SKM-1 (cell line): ENCODE measurements at regions not wholly inside any gene's neighbourhood (a gene's known extent, or its start where the extent isn't known, plus 50 kb on each side); places are given as distances from the start of the nearest gene placed in this dataset.
"Not testable (repeated sequence)": the region's sequence is repeated elsewhere in the genome, so short reads cannot be mapped to it uniquely, and the experiment has no call there.

Experiments
- DNase-seq: peaks from one replicate; lab custom pipeline; 2025; ENCODE audit not compliant: unreplicated experiment; lab: John Stamatoyannopoulos, UW

GRCh38 chr7:84738583-84739150 lies 448.2 kb downstream of the SEMA3D start:
- no peak for DNase-seq

- DNase-seq = no peak
These were observed 451.2 kb downstream of the SEMA3D start for GRCh38 chr7:84735677-84736076.

- no peak for DNase-seq
These were observed 451.8 kb downstream of the SEMA3D start for GRCh38 chr7:84735011-84735410.

- DNase-seq = not testable (repeated sequence)
These were observed 452.9 kb downstream of the SEMA3D start for GRCh38 chr7:84733976-84734375.

GRCh38 chr7:84730864-84731263 lies 456.0 kb downstream of the SEMA3D start:
- DNase-seq = not testable (repeated sequence)

GRCh38 chr7:84729284-84729683 lies 457.6 kb downstream of the SEMA3D start:
- no peak for DNase-seq

- no peak for DNase-seq
These were observed 464.1 kb downstream of the SEMA3D start for GRCh38 chr7:84722734-84723133.

- no peak for DNase-seq
These were observed 464.8 kb downstream of the SEMA3D start for GRCh38 chr7:84722086-84722485.

GRCh38 chr7:84720456-84721097 lies 466.3 kb downstream of the SEMA3D start:
- no peak for DNase-seq

GRCh38 chr7:84714765-84715164 lies 472.1 kb downstream of the SEMA3D start:
- DNase-seq = no peak

- DNase-seq = no peak
These were observed 474.3 kb downstream of the SEMA3D start for GRCh38 chr7:84712374-84713121.

GRCh38 chr7:84710538-84710937 lies 476.3 kb downstream of the SEMA3D start:
- not testable (repeated sequence) for DNase-seq

GRCh38 chr7:84705706-84706105 lies 481.1 kb downstream of the SEMA3D start:
- DNase-seq = no peak

GRCh38 chr7:84705079-84705478 lies 481.8 kb downstream of the SEMA3D start:
- no peak for DNase-seq

GRCh38 chr7:84704380-84704779 lies 482.5 kb downstream of the SEMA3D start:
- no peak for DNase-seq

- no peak for DNase-seq
These were observed 485.1 kb downstream of the SEMA3D start for GRCh38 chr7:84701524-84702306.

- DNase-seq = no peak
These were observed 486.1 kb downstream of the SEMA3D start for GRCh38 chr7:84700563-84701370.

- no peak for DNase-seq
These were observed 489.4 kb downstream of the SEMA3D start for GRCh38 chr7:84697506-84697905.

GRCh38 chr7:84693483-84693882 lies 493.4 kb downstream of the SEMA3D start:
- DNase-seq = no peak

GRCh38 chr7:84688671-84689070 lies 494.1 kb upstream of the SEMA3A start:
- no peak for DNase-seq

- DNase-seq = no peak
These were observed 491.8 kb upstream of the SEMA3A start for GRCh38 chr7:84686373-84686772.
